ENCODE measurements at regions not wholly inside any gene's neighbourhood (a gene's known extent, or its start where the extent isn't known, plus 50 kb on each side); places are given as distances from the start of the nearest gene placed in this dataset.

GRCh38 chr16:85485379-85485778 lies 127.7 kb upstream of the GSE1 start:
- no TSS peak for BruUV-seq (replicated peaks)
- Histone ChIP-seq H3K27me3 (ENCODE audit: control insufficient read depth, insufficient read depth, low read length) (no peaks in the 10 kb centered on the region), H3K27ac (ENCODE audit: low read length) (no peak overlapping the region), H3K4me1 (ENCODE audit: control insufficient read depth, insufficient read depth, low read length) (no peaks in the 10 kb centered on the region), H3K36me3 (ENCODE audit: control insufficient read depth, insufficient read depth, low read length) (no peaks in the 10 kb centered on the region), H3K4me3 (ENCODE audit: low read depth in 2 of 2, low read length in 2 of 2) (no peak overlapping the region), H3K9me3 (ENCODE audit: control insufficient read depth, insufficient read depth, low read depth, low read length) (no peaks in the 10 kb centered on the region)
- ChIA-PET POLR2A (interaction anchor here (0.6 kb wide), 1 partner anchor 69 kb away, joined by 3 read pairs; no protein-coding TSS in a partner anchor), CTCF (no interaction called here)
- ATAC-seq: no peak
- intact Hi-C loops (cut with micrococcal nuclease; ENCODE audit: unreplicated experiment) (no loop called here), in situ Hi-C loops (cut with HindIII; ENCODE audit: low pct_unique_long_range_greater_than_20kb, low sequenced_read_pairs) (no loop called here)
- TF ChIP-seq POLR2AphosphoS5 (IDR thresholded peaks at IDR 0.05; ENCODE audit: low read depth, low read length): no peak
- no peak for TF ChIP-seq CTCF (IDR thresholded peaks at IDR 0.05)
- no peak for TF ChIP-seq TCF7L2 (IDR thresholded peaks at IDR 0.05; ENCODE audit: low read depth, low read length)
- no peak for TF ChIP-seq REST (IDR thresholded peaks at IDR 0.05; ENCODE audit: insufficient read depth in 1 of 2, low read depth in 2 of 2, low read length in 1 of 2)
- TF ChIP-seq SIN3A (IDR thresholded peaks at IDR 0.05; ENCODE audit: borderline replicate concordance, insufficient read depth, low read depth, low read length): no peak
- no peak for DNase-seq (ENCODE audit: low read depth, low spot score)

GRCh38 chr16:85486256-85486915 lies 126.7 kb upstream of the GSE1 start:
- CTCF ChIA-PET: interaction anchor here (0.6 kb wide), 1 partner anchor 30 kb away, joined by 3 read pairs; no protein-coding TSS in a partner anchor
- Histone ChIP-seq H3K4me3 (ENCODE audit: low read depth in 2 of 2, low read length in 2 of 2) (no peak overlapping the region), H3K27me3 (ENCODE audit: control insufficient read depth, insufficient read depth, low read length) (no peaks in the 10 kb centered on the region), H3K9me3 (ENCODE audit: control insufficient read depth, insufficient read depth, low read depth, low read length) (no peaks in the 10 kb centered on the region), H3K4me1 (ENCODE audit: control insufficient read depth, insufficient read depth, low read length) (peaks cover 2% of the 10 kb centered on the region; the same call in 1 of the 2 replicates), H3K36me3 (ENCODE audit: control insufficient read depth, insufficient read depth, low read length) (no peaks in the 10 kb centered on the region), H3K27ac (ENCODE audit: low read length) (no peak overlapping the region)
- TF ChIP-seq REST (IDR thresholded peaks at IDR 0.05; ENCODE audit: insufficient read depth in 1 of 2, low read depth in 2 of 2, low read length in 1 of 2) (no peak), POLR2AphosphoS5 (IDR thresholded peaks at IDR 0.05; ENCODE audit: low read depth, low read length) (no peak), CTCF (IDR thresholded peaks at IDR 0.05) (no peak), SIN3A (IDR thresholded peaks at IDR 0.05; ENCODE audit: borderline replicate concordance, insufficient read depth, low read depth, low read length) (no peak), TCF7L2 (IDR thresholded peaks at IDR 0.05; ENCODE audit: low read depth, low read length) (no peak)
- in situ Hi-C loops (cut with HindIII; ENCODE audit: low pct_unique_long_range_greater_than_20kb, low sequenced_read_pairs) (no loop called here), intact Hi-C loops (cut with micrococcal nuclease; ENCODE audit: unreplicated experiment) (no loop called here)
- BruUV-seq (replicated peaks): no TSS peak
- POLR2A ChIA-PET: no interaction called here
- ATAC-seq: no peak
- no peak for DNase-seq (ENCODE audit: low read depth, low spot score)
